Endothelial cell of umbilical vein (primary cell): ENCODE measurements at regions not wholly inside any gene's neighbourhood (a gene's known extent, or its start where the extent isn't known, plus 50 kb on each side); places are given as distances from the start of the nearest gene placed in this dataset.

Source experiments
- EZH2 ChIP-seq: IDR thresholded peaks from 2 replicates; pipeline ENCODE4 v1.6.1; 2012; ENCODE audit warnings: borderline replicate concordance, low read depth, mild to moderate bottlenecking, moderate library complexity, low read length, inconsistent platforms; ENCODE audit not compliant: severe bottlenecking
- JUN ChIP-seq: IDR thresholded peaks from 2 replicates; pipeline ENCODE4 v1.6.1; 2011; ENCODE audit warnings: borderline replicate concordance, low read depth; ENCODE audit not compliant: insufficient read length, insufficient read depth
- POLR2A ChIP-seq: IDR thresholded peaks from 2 replicates; pipeline ENCODE4 v1.6.1; 2012; ENCODE audit warnings: low read depth, mild to moderate bottlenecking, control low read depth, low read length
- POLR2AphosphoS5 ChIP-seq: IDR thresholded peaks from 2 replicates; pipeline ENCODE4 v1.6.1; 2012; ENCODE audit warnings: low read depth, mild to moderate bottlenecking, control low read depth, low read length, moderate library complexity; ENCODE audit not compliant: insufficient read depth
- TF ChIP-seq, protein P1 (sequence below), 2 donors: IDR thresholded peaks; 1 replicate in 1 of 2; 2 replicates in 1 of 2; pipeline ENCODE4 v1.5.1; 2011; ENCODE audit warnings: low read length in 2 of 2, mild to moderate bottlenecking in 2 of 2, moderate library complexity in 2 of 2, control low read depth in 1 of 2, inconsistent platforms in 1 of 2, low read depth in 1 of 2; ENCODE audit not compliant: insufficient read depth in 1 of 2; ENCODE audit errors: extremely low read depth in 1 of 2

DNA sequence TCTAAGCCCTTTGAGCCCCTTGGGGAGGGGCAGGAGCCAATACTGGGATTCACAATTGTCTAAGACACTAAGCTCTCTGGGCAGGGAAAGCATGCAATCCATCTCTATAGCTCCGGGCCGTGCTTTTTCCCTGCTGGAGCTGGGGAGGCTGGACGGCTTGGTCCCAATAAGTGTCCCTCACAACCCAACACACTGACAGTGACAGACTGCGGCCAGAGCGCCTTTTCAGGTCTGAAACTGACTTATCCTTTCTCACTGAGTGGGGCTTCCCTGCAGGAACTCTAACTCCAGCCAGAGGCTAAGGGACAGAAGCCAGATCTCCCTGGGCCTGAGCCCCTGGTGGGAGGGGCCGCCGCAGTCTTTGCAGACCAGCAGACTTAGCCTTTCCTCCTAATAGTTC lies 146.6 kb upstream of the PBDC1 start:
- TF ChIP-seq EZH2, result no peak
- TF ChIP-seq POLR2A, result no peak
- TF ChIP-seq, protein P1, sequence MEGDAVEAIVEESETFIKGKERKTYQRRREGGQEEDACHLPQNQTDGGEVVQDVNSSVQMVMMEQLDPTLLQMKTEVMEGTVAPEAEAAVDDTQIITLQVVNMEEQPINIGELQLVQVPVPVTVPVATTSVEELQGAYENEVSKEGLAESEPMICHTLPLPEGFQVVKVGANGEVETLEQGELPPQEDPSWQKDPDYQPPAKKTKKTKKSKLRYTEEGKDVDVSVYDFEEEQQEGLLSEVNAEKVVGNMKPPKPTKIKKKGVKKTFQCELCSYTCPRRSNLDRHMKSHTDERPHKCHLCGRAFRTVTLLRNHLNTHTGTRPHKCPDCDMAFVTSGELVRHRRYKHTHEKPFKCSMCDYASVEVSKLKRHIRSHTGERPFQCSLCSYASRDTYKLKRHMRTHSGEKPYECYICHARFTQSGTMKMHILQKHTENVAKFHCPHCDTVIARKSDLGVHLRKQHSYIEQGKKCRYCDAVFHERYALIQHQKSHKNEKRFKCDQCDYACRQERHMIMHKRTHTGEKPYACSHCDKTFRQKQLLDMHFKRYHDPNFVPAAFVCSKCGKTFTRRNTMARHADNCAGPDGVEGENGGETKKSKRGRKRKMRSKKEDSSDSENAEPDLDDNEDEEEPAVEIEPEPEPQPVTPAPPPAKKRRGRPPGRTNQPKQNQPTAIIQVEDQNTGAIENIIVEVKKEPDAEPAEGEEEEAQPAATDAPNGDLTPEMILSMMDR (IDR thresholded peaks at IDR 0.05; ENCODE audit: extremely low read depth in 1 of 2, insufficient read depth in 1 of 2, low read depth in 1 of 2, low read length in 2 of 2), result no peak
- TF ChIP-seq JUN, result no peak
- no peak for TF ChIP-seq POLR2AphosphoS5
